H1 (cell line): ENCODE measurements at regions not wholly inside any gene's neighbourhood (a gene's known extent, or its start where the extent isn't known, plus 50 kb on each side); places are given as distances from the start of the nearest gene placed in this dataset.

Experiments
- CTCF ChIA-PET: fragments of 300-600 bp; sonication (Branson Sonifier 250); formaldehyde crosslinking; loops from one replicate; lab custom pipeline; 2021; ENCODE audit not compliant: partially characterized antibody; lab: Charles Lee
- POLR2A ChIA-PET: fragments of 300-600 bp; sonication (Branson Sonifier 250); formaldehyde crosslinking; loops from one replicate; lab custom pipeline; 2021; ENCODE audit warnings: inconsistent platforms; ENCODE audit not compliant: partially characterized antibody; lab: Charles Lee
- DNase-seq, 2 experiments: peaks; one replicate each; pipeline versions ENCODE4 v3.0.0 to v3.0.0-alpha.2; 2010 to 2022; ENCODE audit warnings: low spot score in 2 of 2, low read depth in 1 of 2, mixed read lengths in 1 of 2
- FAIRE-seq: peaks from 2 replicates; lab custom pipeline; 2011; peaks lifted over from hg19 to GRCh38; lab: Jason Lieb, UNC
- H2AFZ ChIP-seq: 2 replicates; pipeline ENCODE4 v1.8.1; 2012; ENCODE audit warnings: low read length, inconsistent platforms
- H2AK5ac ChIP-seq: 2 replicates; pipeline ENCODE4 v1.6.1; 2013; ENCODE audit warnings: low read depth, low read length
- H2BK120ac ChIP-seq: replicated peaks from 2 replicates; pipeline ENCODE3; 2013; ENCODE audit warnings: low read depth, low read length, inconsistent platforms
- H2BK12ac ChIP-seq: 2 replicates; pipeline ENCODE4 v1.6.1; 2013; ENCODE audit warnings: low read depth, low read length
- H2BK15ac ChIP-seq: 2 replicates; pipeline ENCODE4 v1.6.1; 2013; ENCODE audit warnings: low read length
- H2BK20ac ChIP-seq: 2 replicates; pipeline ENCODE4 v1.6.1; 2013; ENCODE audit warnings: low read length
- H2BK5ac ChIP-seq: 2 replicates; pipeline ENCODE4 v1.6.1; 2013; ENCODE audit warnings: low read depth, low read length
- H3K14ac ChIP-seq: 2 replicates; pipeline ENCODE4 v1.6.1; 2013; ENCODE audit warnings: inconsistent platforms; ENCODE audit not compliant: insufficient read length
- H3K18ac ChIP-seq: 2 replicates; pipeline ENCODE4 v1.6.1; 2013; ENCODE audit warnings: low read length; ENCODE audit errors: extremely low read depth
- H3K23ac ChIP-seq: 2 replicates; pipeline ENCODE4 v1.6.1; 2013; ENCODE audit warnings: inconsistent platforms; ENCODE audit not compliant: insufficient read length
- H3K23me2 ChIP-seq: 2 replicates; pipeline ENCODE4 v1.6.1; 2013; ENCODE audit warnings: low read depth, low read length
- H3K27ac ChIP-seq: 2 replicates; pipeline ENCODE4 v1.6.1; 2011; ENCODE audit warnings: low read depth, low read length, inconsistent platforms
- H3K27me3 ChIP-seq, 4 experiments: replicated peaks in 1 of 4; 1 replicate in 1 of 4; 2 replicates in 3 of 4; pipeline versions ENCODE4 v1.6.1 to v1.8.1; 2011 to 2013; ENCODE audit warnings: low read length in 3 of 4, mild to moderate bottlenecking in 3 of 4, inconsistent platforms in 2 of 4, mixed read lengths in 2 of 4, moderate library complexity in 1 of 4; ENCODE audit not compliant: control insufficient read depth in 3 of 4, insufficient read depth in 3 of 4; ENCODE audit errors: extremely low read depth in 1 of 4
- H3K36me3 ChIP-seq, 4 experiments: 2 replicates each; pipeline versions ENCODE4 v1.6.1 to v1.8.1; 2011 to 2013; ENCODE audit warnings: mild to moderate bottlenecking in 4 of 4, low read length in 3 of 4, moderate library complexity in 2 of 4, control low read depth in 1 of 4, inconsistent platforms in 1 of 4; ENCODE audit not compliant: insufficient read depth in 4 of 4, control insufficient read depth in 2 of 4
- H3K4ac ChIP-seq: replicated peaks from 2 replicates; pipeline ENCODE3; 2013; ENCODE audit warnings: low read length, low read depth, mixed read lengths, inconsistent platforms; ENCODE audit not compliant: insufficient read length
- H3K4me1 ChIP-seq, 4 experiments: replicated peaks in 1 of 4; 1 replicate in 1 of 4; 2 replicates in 3 of 4; pipeline versions ENCODE4 v1.6.1 to v1.8.1; 2011 to 2013; ENCODE audit warnings: low read length in 3 of 4, inconsistent platforms in 2 of 4, mixed read lengths in 1 of 4; ENCODE audit not compliant: insufficient read depth in 4 of 4, control insufficient read depth in 3 of 4
- H3K4me2 ChIP-seq, 2 experiments: 2 replicates each; pipeline versions ENCODE4 v1.6.1 to v1.8.1; 2011 to 2013; ENCODE audit warnings: low read depth in 2 of 2, low read length in 2 of 2, control low read depth in 1 of 2, inconsistent platforms in 1 of 2, mild to moderate bottlenecking in 1 of 2; ENCODE audit not compliant: insufficient read depth in 1 of 2
- H3K4me3 ChIP-seq, 4 experiments: fragments of 200-600, 300-600 bp in 1 of 4; sonication (generic), shearing (Covaris generic), sonication (Bioruptor Twin) in 1 of 4; 2 replicates each; pipeline versions ENCODE4 v1.5.1 to v1.8.1; 2011 to 2016; ENCODE audit warnings: low read length in 4 of 4, low read depth in 3 of 4, control low read depth in 2 of 4, inconsistent platforms in 2 of 4, mild to moderate bottlenecking in 2 of 4, mixed read lengths in 1 of 4, moderate library complexity in 1 of 4; ENCODE audit not compliant: insufficient read depth in 2 of 4; ENCODE audit errors: extremely low read depth in 1 of 4
- H3K56ac ChIP-seq: replicated peaks from 2 replicates; pipeline ENCODE3; 2013; ENCODE audit warnings: low read depth, mild to moderate bottlenecking, mixed read lengths, low read length, inconsistent platforms; ENCODE audit not compliant: insufficient read length
- H3K79me1 ChIP-seq: 2 replicates; pipeline ENCODE4 v1.6.1; 2013; ENCODE audit warnings: low read depth, low read length, control low read depth
- H3K79me2 ChIP-seq, 2 experiments: 2 replicates each; pipeline versions ENCODE4 v1.6.1 to v1.8.1; 2012 to 2013; ENCODE audit warnings: low read length in 2 of 2, mild to moderate bottlenecking in 2 of 2, inconsistent platforms in 1 of 2; ENCODE audit not compliant: insufficient read depth in 2 of 2, control insufficient read depth in 1 of 2
- H3K9ac ChIP-seq, 4 experiments: replicated peaks in 1 of 4; 1 replicate in 1 of 4; 2 replicates in 3 of 4; pipeline versions ENCODE4 v1.6.1 to v1.8.1; 2011 to 2013; ENCODE audit warnings: low read depth in 3 of 4, low read length in 3 of 4, control low read depth in 2 of 4, mild to moderate bottlenecking in 2 of 4, moderate library complexity in 2 of 4, inconsistent platforms in 1 of 4; ENCODE audit errors: extremely low read depth in 1 of 4
- H3K9me3 ChIP-seq, 2 experiments: 2 replicates each; pipeline versions ENCODE4 v1.6.1 to v1.8.1; 2012 to 2013; ENCODE audit warnings: mild to moderate bottlenecking in 2 of 2, moderate library complexity in 2 of 2, control low read depth in 1 of 2, inconsistent platforms in 1 of 2, low read depth in 1 of 2, low read length in 1 of 2, mixed read lengths in 1 of 2; ENCODE audit not compliant: insufficient read depth in 2 of 2
- H4K20me1 ChIP-seq, 2 experiments: replicated peaks in 1 of 2; 2 replicates each; pipeline versions ENCODE3 to v1.8.1; 2011 to 2013; ENCODE audit warnings: inconsistent platforms in 2 of 2, low read length in 2 of 2, mild to moderate bottlenecking in 1 of 2; ENCODE audit not compliant: insufficient read depth in 2 of 2, control insufficient read depth in 1 of 2
- H4K5ac ChIP-seq: 2 replicates; pipeline ENCODE4 v1.6.1; 2013; ENCODE audit warnings: low read length, low read depth, mixed read lengths, inconsistent platforms; ENCODE audit not compliant: insufficient read length
- H4K8ac ChIP-seq: 2 replicates; pipeline ENCODE4 v1.8.0; 2013; ENCODE audit warnings: mild to moderate bottlenecking, moderate library complexity, low read length, inconsistent platforms; ENCODE audit not compliant: insufficient read depth; ENCODE audit errors: extremely low read depth
- H4K91ac ChIP-seq: replicated peaks from 2 replicates; pipeline ENCODE3; 2013; ENCODE audit warnings: low read length, mixed read lengths, inconsistent platforms; ENCODE audit not compliant: insufficient read length
- NANOG ChIP-seq: IDR thresholded peaks from 2 replicates; pipeline ENCODE4 v1.6.1; 2011; ENCODE audit warnings: low read length, low read depth, mild to moderate bottlenecking, inconsistent platforms; ENCODE audit not compliant: insufficient read depth, poor library complexity, severe bottlenecking
- RXRA ChIP-seq: IDR thresholded peaks from 2 replicates; pipeline ENCODE4 v1.6.1; 2011; ENCODE audit warnings: low read depth, mild to moderate bottlenecking, low read length, moderate library complexity; ENCODE audit not compliant: insufficient read depth
- WGBS, 2 experiments: shearing (Covaris generic) in 1 of 2; methylation state at CpG; one replicate each; pipeline versions ENCODE4 v1.1.6 to v1.1.7; 2013 to 2015; ENCODE audit warnings: low lambda C conversion rate in 2 of 2, mixed read lengths in 2 of 2, inconsistent platforms in 1 of 2, low coverage in 1 of 2, missing lambda C conversion rate in 1 of 2; ENCODE audit not compliant: insufficient replicate concordance in 2 of 2, insufficient coverage in 1 of 2, insufficient read length in 1 of 2; ENCODE audit errors: extremely low coverage in 1 of 2, missing lambda C conversion rate in 1 of 2; 5-methylcytosine and 5-hydroxymethylcytosine counted together

GRCh38 chr14:87260460-87260859 lies 732.5 kb downstream of the GALC start:
- H3K4me3 ChIP-seq, result peak overlapping the region in 1 of 4 experiments; percentile 10; a peak in 1 of 8 replicates
- H4K91ac ChIP-seq, result no peak overlapping the region
- TF ChIP-seq NANOG (peak; percentile 25), RXRA (no peak)
- no peak overlapping the region for H2BK20ac ChIP-seq
- H2BK12ac ChIP-seq, result no peak overlapping the region
- no peak overlapping the region for H3K56ac ChIP-seq
- no peaks in the 10 kb centered on the region for H3K23me2 ChIP-seq
- DNase-seq (no peak), FAIRE-seq (no peak)
- no peak overlapping the region for H2BK15ac ChIP-seq
- H3K4me2 ChIP-seq, result peak overlapping the region in 1 of 2 experiments; percentile 24; a peak in 1 of 4 replicates
- H2BK5ac ChIP-seq, result no peak overlapping the region
- ChIA-PET POLR2A (no interaction called here), CTCF (interaction anchor here (1.0 to 1.1 kb wide), 3 partner anchors 11 to 45 kb away, joined by 3 read pairs; no protein-coding TSS in a partner anchor)
- H4K5ac ChIP-seq, result no peak overlapping the region
- H3K23ac ChIP-seq, result no peak overlapping the region
- H3K9me3 ChIP-seq, result peaks cover 0 to 5% of the 10 kb centered on the region in 2 experiments; a peak in 1 of 4 replicates
- peaks cover 0 to 9% (median 4%) of the 10 kb centered on the region in 4 experiments; a peak in 4 of 7 replicates for H3K4me1 ChIP-seq
- no peaks in the 10 kb centered on the region for H3K79me1 ChIP-seq
- no peak overlapping the region for H2BK120ac ChIP-seq
- no peaks in the 10 kb centered on the region for H3K36me3 ChIP-seq
- H4K8ac ChIP-seq, result no peak overlapping the region
- H4K20me1 ChIP-seq, result no peaks in the 10 kb centered on the region
- no peaks in the 10 kb centered on the region for H3K79me2 ChIP-seq
- H3K9ac ChIP-seq, result no peak overlapping the region
- no peak overlapping the region for H3K14ac ChIP-seq
- H2AK5ac ChIP-seq, result no peak overlapping the region
- H2AFZ ChIP-seq, result no peak overlapping the region
- no peak overlapping the region for H3K4ac ChIP-seq
- 50% methylated on average over 3 of the region's 3 CpGs; no CpG with 5 or more reads in 1 of the 2 experiments for WGBS, 2 experiments
- no peak overlapping the region for H3K27ac ChIP-seq
- H3K18ac ChIP-seq, result no peak overlapping the region
- H3K27me3 ChIP-seq, result no peaks in the 10 kb centered on the region; a peak in 1 of 7 replicates
